ENCODE measurements at regions not wholly inside any gene's neighbourhood (a gene's known extent, or its start where the extent isn't known, plus 50 kb on each side); places are given as distances from the start of the nearest gene placed in this dataset.
"Not testable (repeated sequence)": the region's sequence is repeated elsewhere in the genome, so short reads cannot be mapped to it uniquely, and the experiment has no call there.

- DNase-seq (ENCODE audit: low spot score) = not testable (repeated sequence)
These were observed 828.8 kb downstream of the TMEM121 start for GRCh38 chr14:106355007-106355791.

- DNase-seq (ENCODE audit: low spot score) = not testable (repeated sequence)
These were observed 829.7 kb downstream of the TMEM121 start for GRCh38 chr14:106355881-106356642.

GRCh38 chr14:106356643-106356930 lies 830.2 kb downstream of the TMEM121 start:
- DNase-seq (ENCODE audit: low spot score) = not testable (repeated sequence)

- not testable (repeated sequence) for DNase-seq (ENCODE audit: low spot score)
These were observed 832.9 kb downstream of the TMEM121 start for GRCh38 chr14:106359157-106359887.

GRCh38 chr14:106365371-106365770 lies 839.0 kb downstream of the TMEM121 start:
- DNase-seq (ENCODE audit: low spot score) = not testable (repeated sequence)

- not testable (repeated sequence) for DNase-seq (ENCODE audit: low spot score)
These were observed 839.5 kb downstream of the TMEM121 start for GRCh38 chr14:106365894-106366293.

- not testable (repeated sequence) for DNase-seq (ENCODE audit: low spot score)
These were observed 840.6 kb downstream of the TMEM121 start for GRCh38 chr14:106366971-106367370.

- DNase-seq (ENCODE audit: low spot score) = not testable (repeated sequence)
These were observed 843.1 kb downstream of the TMEM121 start for GRCh38 chr14:106369456-106369855.

- DNase-seq (ENCODE audit: low spot score) = peak; percentile 36
These were observed 846.7 kb downstream of the TMEM121 start for GRCh38 chr14:106372870-106373652.

GRCh38 chr14:106373653-106374110 lies 847.3 kb downstream of the TMEM121 start:
- not testable (repeated sequence) for DNase-seq (ENCODE audit: low spot score)

- no peak for DNase-seq (ENCODE audit: low spot score)
These were observed 851.0 kb downstream of the TMEM121 start for GRCh38 chr14:106377432-106377831.

GRCh38 chr14:106378191-106378590 lies 851.8 kb downstream of the TMEM121 start:
- no peak for DNase-seq (ENCODE audit: low spot score)

GRCh38 chr14:106380740-106381139 lies 854.4 kb downstream of the TMEM121 start:
- no peak for DNase-seq (ENCODE audit: low spot score)

GRCh38 chr14:106389186-106389585 lies 862.8 kb downstream of the TMEM121 start:
- not testable (repeated sequence) for DNase-seq (ENCODE audit: low spot score)

- no peak for DNase-seq (ENCODE audit: low spot score)
These were observed 864.0 kb downstream of the TMEM121 start for GRCh38 chr14:106390401-106390800.

GRCh38 chr14:106390947-106391346 lies 864.6 kb downstream of the TMEM121 start:
- no peak for DNase-seq (ENCODE audit: low spot score)

- DNase-seq (ENCODE audit: low spot score) = no peak
These were observed 867.4 kb downstream of the TMEM121 start for GRCh38 chr14:106393742-106394141.

GRCh38 chr14:106395456-106396050 lies 869.2 kb downstream of the TMEM121 start:
- no peak for DNase-seq (ENCODE audit: low spot score)

GRCh38 chr14:106396999-106397398 lies 870.6 kb downstream of the TMEM121 start:
- DNase-seq (ENCODE audit: low spot score) = no peak

GRCh38 chr14:106398931-106399331 lies 872.5 kb downstream of the TMEM121 start:
- not testable (repeated sequence) for DNase-seq (ENCODE audit: low spot score)

GRCh38 chr14:106401316-106401715 lies 874.9 kb downstream of the TMEM121 start:
- not testable (repeated sequence) for DNase-seq (ENCODE audit: low spot score)
